ENCODE measurements at regions not wholly inside any gene's neighbourhood (a gene's known extent, or its start where the extent isn't known, plus 50 kb on each side); places are given as distances from the start of the nearest gene placed in this dataset.

GRCh38 chr4:71243091-71243833 is 95.6 kb upstream of the SLC4A4 start:
- FAIRE-seq = no peak

GRCh38 chr4:71247706-71248105 is 91.1 kb upstream of the SLC4A4 start:
- no peak for FAIRE-seq

DNA sequence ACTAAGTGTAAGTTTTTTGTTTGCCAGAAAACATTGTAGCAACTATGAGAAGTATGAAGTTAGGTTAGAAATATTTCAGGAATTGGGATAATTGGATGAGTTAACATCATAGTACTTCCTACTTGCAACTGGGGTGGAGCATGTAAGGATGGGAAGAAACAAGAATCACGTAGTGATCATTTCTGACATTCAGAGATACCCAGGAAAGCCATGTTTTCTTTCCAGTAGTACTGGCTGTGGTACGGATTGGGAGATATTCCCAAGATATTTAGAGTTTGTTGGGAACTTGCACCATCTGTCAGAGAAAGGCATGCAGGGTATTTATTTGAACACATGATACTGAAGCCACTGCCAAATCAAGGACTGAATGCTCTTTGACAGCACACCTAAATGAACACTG is 87.6 kb upstream of the SLC4A4 start:
- no peak for FAIRE-seq

GRCh38 chr4:71253545-71253944 is 85.3 kb upstream of the SLC4A4 start:
- no peak for FAIRE-seq

DNA sequence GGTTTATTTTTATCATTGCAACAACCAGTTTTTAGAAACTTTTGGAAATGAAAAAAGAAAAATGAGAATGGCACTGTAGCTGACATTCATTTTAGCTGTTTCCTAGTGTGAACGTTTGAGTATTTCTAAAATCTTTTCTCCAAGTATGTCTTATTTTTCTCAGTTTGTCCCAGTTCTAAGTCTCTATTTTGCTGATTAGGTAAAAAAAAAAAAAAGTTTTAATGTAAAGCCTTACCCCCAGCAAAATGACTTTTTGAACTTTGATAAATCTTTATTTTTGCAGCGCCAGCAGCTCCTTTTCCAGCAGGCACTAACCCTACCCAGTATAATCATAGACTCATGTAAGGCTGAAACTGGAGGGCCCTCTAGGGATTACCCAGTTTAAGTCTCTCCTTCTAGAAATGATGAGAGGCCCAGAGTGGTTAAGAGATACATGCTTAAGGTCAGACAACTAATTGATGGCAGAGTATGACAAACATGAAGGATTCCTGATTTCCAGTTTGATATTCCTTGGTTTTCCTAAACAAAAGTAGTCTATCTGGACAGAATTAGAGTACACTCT is 84.3 kb upstream of the SLC4A4 start:
- FAIRE-seq = no peak

GRCh38 chr4:71255976-71256375 is 82.8 kb upstream of the SLC4A4 start:
- no peak for FAIRE-seq

GRCh38 chr4:71257761-71258160 is 81.1 kb upstream of the SLC4A4 start:
- no peak for FAIRE-seq

DNA sequence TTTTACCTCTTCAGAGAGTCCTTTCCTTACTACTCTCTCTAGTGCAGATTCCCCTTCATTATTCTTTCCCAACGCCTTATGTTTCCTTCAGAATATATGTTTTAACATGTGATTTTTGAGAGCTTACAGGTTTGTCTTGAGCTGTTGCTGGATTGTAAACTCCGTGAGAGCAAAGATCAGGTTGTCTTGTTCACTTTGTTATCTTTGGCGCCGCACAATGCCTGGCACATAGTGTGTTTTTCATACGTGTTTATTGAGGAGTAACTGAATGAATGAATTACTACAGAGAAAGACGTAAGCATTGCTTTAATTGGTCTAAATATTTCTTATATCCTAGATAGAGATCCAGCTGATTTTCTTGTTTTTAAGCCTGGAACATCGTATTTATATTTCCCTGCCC is 80.5 kb upstream of the SLC4A4 start:
- FAIRE-seq = no peak

- no peak for FAIRE-seq
Observed at GRCh38 chr4:71259280-71259679, 79.5 kb upstream of the SLC4A4 start.

GRCh38 chr4:71259911-71260331 is 78.9 kb upstream of the SLC4A4 start:
- no peak for FAIRE-seq

DNA sequence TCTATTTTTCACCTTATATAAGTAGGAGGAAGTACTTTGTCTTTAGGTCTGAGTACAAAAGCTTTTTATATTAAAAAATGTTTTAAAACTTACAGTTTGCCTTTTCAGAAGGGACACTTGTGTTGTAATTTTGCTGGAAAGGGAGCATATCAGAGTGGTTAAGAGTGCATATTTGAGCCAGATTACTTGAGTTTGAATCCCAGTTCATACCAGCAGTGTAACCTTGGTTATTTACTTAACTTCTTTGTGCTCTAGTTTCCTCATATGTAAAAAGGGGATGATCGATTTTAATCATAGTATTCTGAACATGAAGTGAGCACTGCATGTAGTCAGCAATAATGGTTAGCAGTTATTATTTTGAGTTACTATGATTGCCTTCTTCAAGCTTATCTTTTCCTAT is 78.3 kb upstream of the SLC4A4 start:
- FAIRE-seq = peak; percentile 17

GRCh38 chr4:71261001-71261400 is 77.8 kb upstream of the SLC4A4 start:
- FAIRE-seq = no peak

DNA sequence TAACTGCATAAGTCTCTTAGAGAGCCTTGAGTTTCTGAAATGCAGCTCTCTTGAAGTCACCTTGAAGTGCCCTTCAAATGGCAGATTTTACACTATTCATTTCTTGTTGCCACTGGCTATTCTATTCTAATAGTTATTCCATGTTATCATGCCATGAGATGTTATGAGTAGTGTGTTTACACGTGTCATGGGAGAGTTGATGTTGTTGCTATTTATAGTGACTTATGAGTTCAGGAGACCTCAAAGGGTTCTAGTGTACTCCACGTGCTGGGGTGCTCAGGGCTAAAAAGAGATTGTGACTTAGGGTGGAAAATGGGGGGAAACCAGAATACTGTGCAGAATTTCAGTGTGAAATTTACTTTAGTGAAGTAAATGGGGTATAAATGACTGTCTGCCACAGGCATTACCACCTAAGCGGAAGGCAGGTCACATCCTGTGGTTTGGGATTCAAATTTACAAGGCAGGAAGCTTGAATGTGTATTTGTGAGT is 77.1 kb upstream of the SLC4A4 start:
- no peak for FAIRE-seq

- FAIRE-seq = no peak
Observed at GRCh38 chr4:71262161-71262560, 76.7 kb upstream of the SLC4A4 start.

GRCh38 chr4:71266090-71266794 is 72.6 kb upstream of the SLC4A4 start:
- FAIRE-seq = no peak

DNA sequence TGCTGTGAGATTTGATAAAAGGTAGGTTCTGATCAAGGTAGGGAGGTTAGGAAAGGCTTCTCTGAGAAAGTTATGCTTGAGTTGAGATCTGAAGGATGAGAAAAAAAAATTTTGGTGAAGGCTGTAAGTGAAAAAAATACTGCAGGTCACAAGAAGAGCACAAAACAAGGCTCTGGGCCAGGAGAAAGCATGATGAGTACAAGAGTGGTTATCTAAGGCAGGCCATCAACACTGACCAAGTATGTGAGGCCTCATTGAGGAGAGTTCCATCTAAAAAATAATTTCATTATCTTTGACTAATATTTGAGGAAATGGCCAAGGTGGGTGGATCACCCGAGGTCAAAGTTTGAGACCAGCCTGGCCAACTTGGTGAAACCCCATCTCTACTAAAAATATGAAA is 71.6 kb upstream of the SLC4A4 start:
- no peak for FAIRE-seq

DNA sequence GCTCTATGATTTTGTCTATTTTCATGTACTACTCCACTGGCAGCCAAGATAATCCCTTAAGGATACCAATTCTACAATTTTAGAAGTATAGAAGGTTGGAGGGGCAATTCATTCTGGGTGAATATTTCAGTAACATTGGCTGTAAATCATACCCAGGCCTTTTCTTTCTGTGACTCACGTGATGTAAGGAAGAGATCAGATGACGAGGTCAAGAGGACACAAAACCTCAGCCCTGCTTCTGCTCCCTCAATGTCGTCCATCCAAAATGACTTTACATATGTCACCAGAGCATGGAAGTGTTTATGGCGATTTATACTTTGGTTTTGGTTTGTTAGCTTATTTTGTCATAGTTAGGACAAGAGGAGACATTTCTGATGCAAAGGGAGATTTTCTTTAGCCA is 70.7 kb upstream of the SLC4A4 start:
- FAIRE-seq = no peak

- FAIRE-seq = no peak
Observed at GRCh38 chr4:71269233-71269632, 69.6 kb upstream of the SLC4A4 start.

DNA sequence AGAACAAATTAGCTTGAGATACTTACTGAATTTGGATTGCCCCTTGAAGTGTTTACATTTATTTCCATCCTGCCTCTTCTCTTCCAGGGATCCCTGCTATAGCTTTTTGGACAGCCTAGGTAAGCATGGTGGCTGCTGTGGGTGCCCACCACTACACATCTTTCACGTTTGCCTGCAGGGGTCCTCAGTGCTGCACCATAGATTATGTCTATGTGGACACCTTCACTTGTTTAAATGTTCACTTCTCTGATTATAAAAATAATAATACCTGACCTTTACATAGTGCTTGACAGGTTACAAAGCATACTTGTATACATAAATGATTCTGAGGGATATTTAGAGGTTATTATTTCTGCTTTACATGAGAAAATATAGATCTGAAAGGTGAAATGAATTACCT is 67.9 kb upstream of the SLC4A4 start:
- no peak for FAIRE-seq

GRCh38 chr4:71272976-71273375 is 65.8 kb upstream of the SLC4A4 start:
- FAIRE-seq = no peak

- FAIRE-seq = no peak
Observed at GRCh38 chr4:71275004-71275403, 63.8 kb upstream of the SLC4A4 start.

DNA sequence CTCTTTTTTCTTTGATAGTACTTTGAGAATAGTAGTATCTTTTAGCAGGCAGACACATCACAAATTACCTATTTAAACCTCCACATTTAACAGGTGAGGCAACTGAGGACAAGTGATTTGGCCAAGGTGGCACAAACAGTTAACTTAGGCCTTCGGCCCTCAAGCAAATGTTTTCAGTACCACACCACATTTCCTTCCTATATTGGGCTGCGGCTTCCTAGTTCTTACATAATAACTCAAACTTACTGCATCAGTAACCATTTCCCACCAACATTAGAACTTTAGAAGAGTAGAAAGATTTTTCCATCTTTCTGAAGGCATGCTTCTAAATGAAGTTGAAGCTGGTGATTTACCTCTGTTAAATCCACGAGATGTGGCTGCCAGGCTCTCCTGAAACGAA is 63.2 kb upstream of the SLC4A4 start:
- FAIRE-seq = no peak

- no peak for FAIRE-seq
Observed at GRCh38 chr4:71277353-71277752, 61.5 kb upstream of the SLC4A4 start.

DNA sequence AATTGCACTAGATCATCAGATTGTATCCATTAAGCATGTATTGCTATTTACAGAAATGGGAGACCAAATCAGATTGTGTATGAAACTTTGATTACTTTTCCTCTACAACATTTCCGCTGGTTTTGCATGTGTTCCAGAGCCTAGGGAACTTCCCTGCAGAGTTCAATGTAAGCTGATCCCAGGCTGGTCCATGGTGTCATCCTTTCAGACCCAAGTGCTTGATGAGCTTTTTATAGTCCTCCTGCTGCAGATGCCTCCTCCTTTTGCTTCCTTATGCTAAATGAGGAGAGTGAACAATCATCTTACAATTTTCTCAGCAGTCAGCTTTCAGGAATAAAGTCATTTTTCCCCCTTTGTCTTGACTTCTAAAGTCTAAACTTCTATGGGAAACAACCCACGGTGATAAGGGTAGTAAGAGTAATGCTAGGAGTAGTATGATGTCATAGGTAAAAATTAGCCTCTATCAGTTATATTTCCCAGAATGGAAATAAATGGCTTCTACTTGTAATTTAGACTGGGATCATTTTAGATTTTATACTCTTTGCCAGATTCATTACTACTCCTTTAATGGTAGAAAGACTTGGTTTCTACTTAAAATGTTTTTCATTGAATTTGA is 55.1 kb upstream of the SLC4A4 start:
- no peak for FAIRE-seq

Data from islet of Langerhans (tissue), 1 donor.